DND-41 (cell line): ENCODE measurements at regions not wholly inside any gene's neighbourhood (a gene's known extent, or its start where the extent isn't known, plus 50 kb on each side); places are given as distances from the start of the nearest gene placed in this dataset.

ENCODE experiments used
- EZH2 ChIP-seq: IDR thresholded peaks from 3 replicates; pipeline ENCODE4 v1.6.1; 2012; ENCODE audit warnings: borderline replicate concordance, low read depth, mild to moderate bottlenecking, moderate library complexity, low read length, inconsistent platforms; ENCODE audit not compliant: severe bottlenecking
- TF ChIP-seq, protein P1 (sequence below): IDR thresholded peaks from 2 replicates; pipeline ENCODE4 v1.5.1; 2012; ENCODE audit warnings: borderline replicate concordance, low read length, moderate library complexity, mild to moderate bottlenecking; ENCODE audit not compliant: poor library complexity, severe bottlenecking; ENCODE audit errors: extremely low read depth

DNA sequence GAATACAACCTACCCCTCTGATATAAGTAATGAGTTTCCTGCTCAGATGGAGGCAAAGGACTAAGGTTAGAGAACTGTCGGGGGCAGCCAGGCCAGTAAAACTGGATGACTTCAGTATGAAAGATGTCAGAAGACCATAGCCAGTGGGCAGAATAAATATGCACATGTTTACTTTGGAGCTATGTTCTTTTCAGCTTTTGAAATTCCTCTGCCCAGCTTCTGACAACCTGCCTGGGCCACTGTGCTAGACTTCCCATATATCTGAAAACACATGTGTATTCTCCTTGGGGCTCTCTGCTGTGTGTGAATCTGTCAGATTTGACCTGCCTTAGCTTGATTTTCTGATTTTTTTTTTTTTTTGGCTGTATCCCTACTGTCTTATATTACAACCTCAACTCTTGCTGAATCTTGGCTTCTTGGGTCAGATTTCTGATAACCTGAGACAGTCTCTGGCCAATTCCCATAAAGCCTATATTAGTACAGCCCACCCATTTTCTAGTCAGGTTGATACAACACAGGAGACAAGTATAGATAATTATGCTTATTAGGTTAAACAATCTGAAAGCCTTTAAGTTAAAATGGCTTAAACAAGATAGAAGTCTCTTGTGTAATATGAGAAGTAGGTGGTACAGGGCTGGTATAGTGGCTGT lies 76.6 kb upstream of the PRLR start:
- TF ChIP-seq, protein P1, sequence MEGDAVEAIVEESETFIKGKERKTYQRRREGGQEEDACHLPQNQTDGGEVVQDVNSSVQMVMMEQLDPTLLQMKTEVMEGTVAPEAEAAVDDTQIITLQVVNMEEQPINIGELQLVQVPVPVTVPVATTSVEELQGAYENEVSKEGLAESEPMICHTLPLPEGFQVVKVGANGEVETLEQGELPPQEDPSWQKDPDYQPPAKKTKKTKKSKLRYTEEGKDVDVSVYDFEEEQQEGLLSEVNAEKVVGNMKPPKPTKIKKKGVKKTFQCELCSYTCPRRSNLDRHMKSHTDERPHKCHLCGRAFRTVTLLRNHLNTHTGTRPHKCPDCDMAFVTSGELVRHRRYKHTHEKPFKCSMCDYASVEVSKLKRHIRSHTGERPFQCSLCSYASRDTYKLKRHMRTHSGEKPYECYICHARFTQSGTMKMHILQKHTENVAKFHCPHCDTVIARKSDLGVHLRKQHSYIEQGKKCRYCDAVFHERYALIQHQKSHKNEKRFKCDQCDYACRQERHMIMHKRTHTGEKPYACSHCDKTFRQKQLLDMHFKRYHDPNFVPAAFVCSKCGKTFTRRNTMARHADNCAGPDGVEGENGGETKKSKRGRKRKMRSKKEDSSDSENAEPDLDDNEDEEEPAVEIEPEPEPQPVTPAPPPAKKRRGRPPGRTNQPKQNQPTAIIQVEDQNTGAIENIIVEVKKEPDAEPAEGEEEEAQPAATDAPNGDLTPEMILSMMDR: no peak
- TF ChIP-seq EZH2: no peak
